K562 (cell line): ENCODE measurements at regions not wholly inside any gene's neighbourhood (a gene's known extent, or its start where the extent isn't known, plus 50 kb on each side); places are given as distances from the start of the nearest gene placed in this dataset.

ENCODE experiments used
- ATAC-seq: fragments of 200-7000 bp; cut with Tn5 transposase; 3 replicates; pipeline ENCODE4 v1.9.1; 2020; ENCODE audit warnings: moderate library complexity
- BruUV-seq: library from RNA; stranded (reverse); fragments of 400-500 nt; replicated peaks from 2 replicates; lab custom pipeline; 2021; lab: Mats Ljungman, UMichigan
- CTCF ChIA-PET: fragments of 300-600 bp; formaldehyde crosslinking; extraction: SDS; loops from one replicate; lab custom pipeline; 2021; ENCODE audit warnings: low intra/inter-chr PET ratio; lab: Yijun Ruan, JAX
- POLR2A ChIA-PET: fragments of 300-600, 350-650 bp; sonication (Branson Sonifier 250); formaldehyde crosslinking; extraction: SDS; loops from one replicate; lab custom pipeline; 2021; ENCODE audit warnings: antibody characterized with exemption, inconsistent platforms; lab: Yijun Ruan, JAX
- DNase-seq, 4 experiments: peaks; one replicate each; pipeline versions ENCODE4 v3.0.0 to v3.0.0-alpha.2; 2011 to 2018; ENCODE audit warnings: low spot score in 3 of 4, mixed read lengths in 3 of 4; ENCODE audit errors: extremely low read depth in 1 of 4
- FAIRE-seq: peaks from 2 replicates; lab custom pipeline; 2011; peaks lifted over from hg19 to GRCh38; lab: Jason Lieb, UNC
- H2AFZ ChIP-seq: 2 replicates; pipeline ENCODE4 v1.6.0; 2011; ENCODE audit warnings: low read depth, low read length, control low read depth, inconsistent platforms
- H3K27ac ChIP-seq: fragments of 200-600 bp; 3 replicates; pipeline ENCODE4 v1.8.0; 2011; ENCODE audit warnings: low read depth, mild to moderate bottlenecking, control low read depth, inconsistent platforms, low read length, moderate library complexity, mixed read lengths; ENCODE audit errors: extremely low read depth
- H3K27me3 ChIP-seq, 2 experiments: fragments of 300-600 bp in 1 of 2; 2 replicates in 1 of 2; 3 replicates in 1 of 2; pipeline versions ENCODE4 v1.6.0 to v1.8.0; 2011; ENCODE audit warnings: inconsistent platforms in 2 of 2, low read length in 2 of 2, mild to moderate bottlenecking in 1 of 2, mixed read lengths in 1 of 2, moderate library complexity in 1 of 2; ENCODE audit not compliant: control insufficient read depth in 2 of 2, insufficient read depth in 2 of 2
- H3K36me3 ChIP-seq: fragments of 300-600 bp; 3 replicates; pipeline ENCODE4 v1.8.0; 2011; ENCODE audit warnings: mild to moderate bottlenecking, low read length, inconsistent platforms; ENCODE audit not compliant: control insufficient read depth, insufficient read depth
- H3K4me1 ChIP-seq, 2 experiments: fragments of 200-600 bp in 1 of 2; replicated peaks in 1 of 2; 2 replicates in 1 of 2; 3 replicates in 1 of 2; pipeline versions ENCODE4 v1.5.1 to v1.8.0; 2011; ENCODE audit warnings: inconsistent platforms in 2 of 2, low read length in 2 of 2, mild to moderate bottlenecking in 1 of 2, mixed read lengths in 1 of 2, moderate library complexity in 1 of 2; ENCODE audit not compliant: control insufficient read depth in 2 of 2, insufficient read depth in 2 of 2
- H3K4me2 ChIP-seq: 2 replicates; pipeline ENCODE4 v1.6.1; 2011; ENCODE audit warnings: low read length, control low read depth, inconsistent platforms, mixed read lengths; ENCODE audit not compliant: insufficient read depth
- H3K4me3 ChIP-seq: fragments of 200-600 bp; sonication (generic), shearing (Covaris generic); 2 replicates; pipeline ENCODE4 v1.5.1; 2016; ENCODE audit warnings: control low read depth, inconsistent platforms
- H3K79me2 ChIP-seq: fragments of 200-600 bp; 3 replicates; pipeline ENCODE4 v1.8.0; 2011; ENCODE audit warnings: low read length, inconsistent platforms; ENCODE audit not compliant: control insufficient read depth, insufficient read depth
- H3K9ac ChIP-seq, 2 experiments: 2 replicates each; pipeline versions ENCODE4 v1.6.0 to v1.6.1; 2011; ENCODE audit warnings: low read depth in 2 of 2, low read length in 2 of 2, control low read depth in 1 of 2, inconsistent platforms in 1 of 2, mild to moderate bottlenecking in 1 of 2, mixed read lengths in 1 of 2; ENCODE audit not compliant: insufficient read depth in 1 of 2
- H3K9me1 ChIP-seq: one replicate; pipeline ENCODE4 v1.6.0; 2011; ENCODE audit warnings: inconsistent platforms, mild to moderate bottlenecking, low read length, moderate library complexity; ENCODE audit not compliant: control insufficient read depth, insufficient read depth
- H3K9me3 ChIP-seq: replicated peaks from 2 replicates; pipeline ENCODE4 v1.5.1; 2011; ENCODE audit warnings: low read depth, low read length, inconsistent platforms; ENCODE audit not compliant: control insufficient read depth, insufficient read depth
- H4K20me1 ChIP-seq: replicated peaks from 2 replicates; pipeline ENCODE4 v1.6.1; 2011; ENCODE audit warnings: low read length, inconsistent platforms, mixed read lengths; ENCODE audit not compliant: control insufficient read depth, insufficient read depth
- E2F5 ChIP-seq: sonication (generic); formaldehyde crosslinking; IDR thresholded peaks from 2 replicates; pipeline ENCODE4 v1.8.0; 2022; ENCODE audit warnings: mild to moderate bottlenecking, missing genetic modification reagents
- ELF4 ChIP-seq: fragments of 450-650 bp; formaldehyde crosslinking; IDR thresholded peaks from 2 replicates; pipeline ENCODE4 v1.4.0; 2022; ENCODE audit warnings: missing genetic modification characterization
- ESRRB ChIP-seq: fragments of 250-450 bp; sonication (Bioruptor Pico); IDR thresholded peaks from 2 replicates; pipeline ENCODE4 v1.5.0; 2020; ENCODE audit warnings: mild to moderate bottlenecking, moderate library complexity, borderline replicate concordance
- HDAC8 ChIP-seq: fragments of 450-650 bp; IDR thresholded peaks from 2 replicates; pipeline ENCODE4 v1.6.1; 2016; ENCODE audit warnings: mild to moderate bottlenecking, missing genetic modification characterization, moderate library complexity, missing compliant biosample characterization
- ILF3 ChIP-seq: fragments of 450-650 bp; IDR thresholded peaks from 2 replicates; pipeline ENCODE4 v1.6.1; 2018; ENCODE audit warnings: antibody characterized with exemption, mild to moderate bottlenecking, moderate library complexity, borderline replicate concordance
- PBX2 ChIP-seq, 2 experiments: IDR thresholded peaks in 1 of 2; conservative IDR thresholded peaks in 1 of 2; 2 replicates each; pipeline ENCODE4 v1.6.1; 2016; ENCODE audit warnings: low read depth in 2 of 2, mild to moderate bottlenecking in 1 of 2, missing compliant biosample characterization in 1 of 2, missing genetic modification characterization in 1 of 2, moderate library complexity in 1 of 2
- PRMT5 ChIP-seq: sonication (generic); formaldehyde crosslinking; IDR thresholded peaks from 2 replicates; pipeline ENCODE4 v1.5.0; 2020; ENCODE audit warnings: missing genetic modification reagents
- RBFOX2 ChIP-seq: fragments of 200-400 bp; formaldehyde crosslinking; IDR thresholded peaks from 2 replicates; pipeline ENCODE4 v1.6.1; 2017; ENCODE audit warnings: low read depth, mild to moderate bottlenecking, low read length, moderate library complexity
- SOX6 ChIP-seq: fragments of 450-650 bp; IDR thresholded peaks from 2 replicates; pipeline ENCODE4 v1.6.1; 2014; ENCODE audit warnings: mild to moderate bottlenecking
- TEAD2 ChIP-seq: fragments of 450-650 bp; IDR thresholded peaks from 2 replicates; pipeline ENCODE4 v1.6.1; 2016; ENCODE audit warnings: missing genetic modification characterization, control low read depth, missing compliant biosample characterization
- ZNF766 ChIP-seq: fragments of 200-800 bp; sonication (Bioruptor generic); conservative IDR thresholded peaks from 2 replicates; pipeline ENCODE4 v1.6.1; 2016; ENCODE audit warnings: missing genetic modification characterization, missing compliant biosample characterization
- WGBS: fragments of 100-300 bp; shearing (Covaris generic); methylation state at CpG from one replicate; pipeline ENCODE4 v1.1.6; 2016; ENCODE audit warnings: low coverage, mixed read lengths; ENCODE audit not compliant: insufficient coverage; ENCODE audit errors: missing lambda C conversion rate; 5-methylcytosine and 5-hydroxymethylcytosine counted together
- in situ Hi-C: fragments of 300-500 bp; cut with MboI; formaldehyde crosslinking; loops from 4 replicates; pipeline ENCODE4 v1.15.0; 2018; ENCODE audit warnings: inconsistent platforms, mixed read lengths
- intact Hi-C: fragments of 100-400 bp; cut with micrococcal nuclease; formaldehyde crosslinking; loops from 2 replicates; pipeline ENCODE4 v1.14.2; 2022
- TF ChIP-seq, protein P1 (sequence below): fragments of 250-450 bp; sonication (Bioruptor Pico); IDR thresholded peaks from 2 replicates; pipeline ENCODE4 v1.5.0; 2020; ENCODE audit warnings: mild to moderate bottlenecking

DNA sequence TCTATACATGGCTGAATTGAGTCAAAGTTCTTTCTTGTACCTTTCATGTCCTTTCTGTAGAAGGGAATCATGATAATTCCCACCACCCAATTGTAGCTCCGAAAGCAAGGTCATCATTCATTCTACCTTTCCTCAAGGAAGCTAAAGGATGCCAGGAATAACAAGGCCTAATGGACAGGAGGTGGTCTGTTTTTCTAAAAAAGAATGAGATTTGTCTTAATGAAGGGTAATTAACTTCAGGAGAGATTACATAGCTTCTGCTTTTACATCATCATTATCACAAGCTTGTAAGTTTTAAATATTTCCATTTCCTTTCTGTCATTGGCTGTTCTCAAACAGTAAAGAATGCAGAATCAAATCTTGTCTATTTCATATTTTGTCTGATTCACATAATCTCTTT lies 249.5 kb upstream of the SORCS1 start:
- Histone ChIP-seq H3K27ac (no peak overlapping the region), H3K79me2 (no peaks in the 10 kb centered on the region), H3K9me1 (no peaks in the 10 kb centered on the region), H3K9ac (no peak overlapping the region)
- 14% methylated on average over 1 of the region's 1 CpG for WGBS
- TF ChIP-seq ILF3 = no peak
- TF ChIP-seq ZNF766 (CRISPR knock-in tag) = no peak
- TF ChIP-seq TEAD2 (tag) = no peak
- no peak for TF ChIP-seq PRMT5 (CRISPR knock-in tag)
- TF ChIP-seq, all 486 proteins: peak for 0
- Histone ChIP-seq H4K20me1 (no peaks in the 10 kb centered on the region), H3K4me2 (no peak overlapping the region), H3K4me1 (no peaks in the 10 kb centered on the region), H3K36me3 (no peaks in the 10 kb centered on the region), H3K4me3 (no peak overlapping the region), H2AFZ (no peak overlapping the region), H3K9me3 (no peaks in the 10 kb centered on the region), H3K27me3 (no peaks in the 10 kb centered on the region)
- intact Hi-C loops = no loop called here
- no peak for ATAC-seq
- no peak for FAIRE-seq
- in situ Hi-C loops = no loop called here
- ChIA-PET CTCF (no interaction called here), POLR2A (no interaction called here)
- BruUV-seq = no TSS peak
- no peak for DNase-seq

- CTCF ChIA-PET = no interaction called here
- POLR2A ChIA-PET = no interaction called here
- Histone ChIP-seq H3K4me3 (no peak overlapping the region), H3K36me3 (no peaks in the 10 kb centered on the region), H3K27me3 (no peaks in the 10 kb centered on the region), H3K27ac (no peak overlapping the region), H3K9ac (no peak overlapping the region), H3K4me1 (no peaks in the 10 kb centered on the region), H3K9me1 (no peaks in the 10 kb centered on the region), H4K20me1 (no peaks in the 10 kb centered on the region), H3K9me3 (no peaks in the 10 kb centered on the region), H3K79me2 (no peaks in the 10 kb centered on the region), H3K4me2 (no peak overlapping the region), H2AFZ (no peak overlapping the region)
- intact Hi-C loops (no loop called here), in situ Hi-C loops (no loop called here)
- ATAC-seq (no peak), FAIRE-seq (no peak), DNase-seq (no peak)
- 0% methylated on average over 4 of the region's 4 CpGs for WGBS
- no TSS peak for BruUV-seq
- TF ChIP-seq HDAC8 = no peak
- TF ChIP-seq E2F5 (CRISPR knock-in tag) = no peak
- TF ChIP-seq ELF4 (CRISPR knock-in tag) = no peak
- TF ChIP-seq RBFOX2 = no peak
- TF ChIP-seq, protein P1, sequence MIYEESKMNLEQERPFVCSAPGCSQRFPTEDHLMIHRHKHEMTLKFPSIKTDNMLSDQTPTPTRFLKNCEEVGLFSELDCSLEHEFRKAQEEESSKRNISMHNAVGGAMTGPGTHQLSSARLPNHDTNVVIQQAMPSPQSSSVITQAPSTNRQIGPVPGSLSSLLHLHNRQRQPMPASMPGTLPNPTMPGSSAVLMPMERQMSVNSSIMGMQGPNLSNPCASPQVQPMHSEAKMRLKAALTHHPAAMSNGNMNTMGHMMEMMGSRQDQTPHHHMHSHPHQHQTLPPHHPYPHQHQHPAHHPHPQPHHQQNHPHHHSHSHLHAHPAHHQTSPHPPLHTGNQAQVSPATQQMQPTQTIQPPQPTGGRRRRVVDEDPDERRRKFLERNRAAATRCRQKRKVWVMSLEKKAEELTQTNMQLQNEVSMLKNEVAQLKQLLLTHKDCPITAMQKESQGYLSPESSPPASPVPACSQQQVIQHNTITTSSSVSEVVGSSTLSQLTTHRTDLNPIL (CRISPR knock-in tag) = no peak
- no peak for TF ChIP-seq ESRRB
- no peak for TF ChIP-seq SOX6
- no peak for TF ChIP-seq PBX2 (CRISPR knock-in tag; IDR thresholded peaks at IDR 0.05; ENCODE audit: low read depth)
- no peak for TF ChIP-seq PBX2 (tag; conservative IDR thresholded peaks at IDR 0.05; ENCODE audit: low read depth)
Measured at GRCh38 chr10:107409522-107409921, 245.0 kb upstream of the SORCS1 start.
